Duodenal mucosa (tissue), 2 donors: ENCODE measurements at regions not wholly inside any gene's neighbourhood (a gene's known extent, or its start where the extent isn't known, plus 50 kb on each side); places are given as distances from the start of the nearest gene placed in this dataset.

Experiments used
- H3K27ac ChIP-seq: one replicate; pipeline ENCODE4 v1.7.0; 2013; ENCODE audit warnings: low read depth, low read length
- H3K27me3 ChIP-seq, 2 donors: one replicate each; pipeline ENCODE4 v1.7.0; 2013; ENCODE audit warnings: low read length in 2 of 2, control low read depth in 1 of 2; ENCODE audit not compliant: insufficient read depth in 2 of 2, control insufficient read depth in 1 of 2
- H3K36me3 ChIP-seq, 2 donors: one replicate each; pipeline ENCODE4 v1.7.0; 2013; ENCODE audit warnings: low read length in 2 of 2, control low read depth in 1 of 2; ENCODE audit not compliant: insufficient read depth in 2 of 2, control insufficient read depth in 1 of 2
- H3K4me1 ChIP-seq, 2 donors: one replicate each; pipeline ENCODE4 v1.7.0; 2013; ENCODE audit warnings: low read length in 2 of 2, control low read depth in 1 of 2; ENCODE audit not compliant: insufficient read depth in 2 of 2, control insufficient read depth in 1 of 2
- H3K4me3 ChIP-seq, 2 donors: one replicate each; pipeline ENCODE4 v1.7.0; 2013; ENCODE audit warnings: low read length in 2 of 2, low read depth in 1 of 2
- H3K9ac ChIP-seq, 2 donors: one replicate each; pipeline ENCODE4 v1.7.0; 2013; ENCODE audit warnings: low read length in 2 of 2, low read depth in 1 of 2
- H3K9me3 ChIP-seq, 2 donors: one replicate each; pipeline ENCODE4 v1.7.0; 2013; ENCODE audit warnings: low read length in 2 of 2, control low read depth in 1 of 2; ENCODE audit not compliant: control insufficient read depth in 1 of 2

GRCh38 chr2:129375632-129376425 lies 603.6 kb upstream of the RAB6C start:
- Histone ChIP-seq H3K27me3 (no peaks in the 10 kb centered on the region), H3K4me3 (no peak overlapping the region), H3K9me3 (no peaks in the 10 kb centered on the region), H3K36me3 (no peaks in the 10 kb centered on the region), H3K4me1 (no peaks in the 10 kb centered on the region), H3K9ac (no peak overlapping the region), H3K27ac (no peak overlapping the region)

- Histone ChIP-seq H3K27me3 (no peaks in the 10 kb centered on the region), H3K36me3 (no peaks in the 10 kb centered on the region)
These were observed 602.9 kb upstream of the RAB6C start for GRCh38 chr2:129376426-129377077.

GRCh38 chr2:129377078-129377469 lies 602.4 kb upstream of the RAB6C start:
- Histone ChIP-seq H3K9me3 (no peaks in the 10 kb centered on the region), H3K27ac (no peak overlapping the region), H3K27me3 (no peaks in the 10 kb centered on the region), H3K9ac (no peak overlapping the region), H3K36me3 (no peaks in the 10 kb centered on the region), H3K4me3 (no peak overlapping the region), H3K4me1 (no peaks in the 10 kb centered on the region)

More at GRCh38 chr2:129376426-129377077, 602.9 kb upstream of the RAB6C start:
- Histone ChIP-seq H3K9me3 (no peaks in the 10 kb centered on the region), H3K9ac (no peak overlapping the region), H3K4me1 (no peaks in the 10 kb centered on the region), H3K4me3 (no peak overlapping the region), H3K27ac (no peak overlapping the region)

GRCh38 chr2:129378186-129378585 lies 601.3 kb upstream of the RAB6C start:
- H3K9ac ChIP-seq, result no peak overlapping the region
- H3K4me3 ChIP-seq, result no peak overlapping the region
- H3K4me1 ChIP-seq, result no peaks in the 10 kb centered on the region
- H3K27me3 ChIP-seq, result no peaks in the 10 kb centered on the region
- no peak overlapping the region for H3K27ac ChIP-seq
- H3K9me3 ChIP-seq, result no peaks in the 10 kb centered on the region
- no peaks in the 10 kb centered on the region for H3K36me3 ChIP-seq

GRCh38 chr2:129379411-129379810 lies 600.1 kb upstream of the RAB6C start:
- Histone ChIP-seq H3K27me3 (no peaks in the 10 kb centered on the region), H3K4me3 (no peak overlapping the region), H3K4me1 (no peaks in the 10 kb centered on the region), H3K9me3 (no peaks in the 10 kb centered on the region), H3K27ac (no peak overlapping the region), H3K36me3 (no peaks in the 10 kb centered on the region), H3K9ac (no peak overlapping the region)

GRCh38 chr2:129381789-129382188 lies 597.7 kb upstream of the RAB6C start:
- H3K27ac ChIP-seq, result no peak overlapping the region
- no peaks in the 10 kb centered on the region for H3K27me3 ChIP-seq
- no peaks in the 10 kb centered on the region for H3K9me3 ChIP-seq
- H3K4me3 ChIP-seq, result no peak overlapping the region
- H3K9ac ChIP-seq, result no peak overlapping the region
- H3K4me1 ChIP-seq, result no peaks in the 10 kb centered on the region
- no peaks in the 10 kb centered on the region for H3K36me3 ChIP-seq

GRCh38 chr2:129388870-129389269 lies 590.6 kb upstream of the RAB6C start:
- H3K36me3 ChIP-seq, result no peaks in the 10 kb centered on the region
- no peaks in the 10 kb centered on the region for H3K27me3 ChIP-seq
- H3K4me3 ChIP-seq, result no peak overlapping the region
- no peak overlapping the region for H3K9ac ChIP-seq
- no peak overlapping the region for H3K27ac ChIP-seq
- H3K4me1 ChIP-seq, result no peaks in the 10 kb centered on the region
- H3K9me3 ChIP-seq, result no peaks in the 10 kb centered on the region

GRCh38 chr2:129393816-129394215 lies 585.6 kb upstream of the RAB6C start:
- no peak overlapping the region for H3K27ac ChIP-seq
- no peaks in the 10 kb centered on the region for H3K4me1 ChIP-seq
- H3K27me3 ChIP-seq, result no peaks in the 10 kb centered on the region
- no peaks in the 10 kb centered on the region for H3K9me3 ChIP-seq
- no peak overlapping the region for H3K4me3 ChIP-seq
- no peaks in the 10 kb centered on the region for H3K36me3 ChIP-seq
- no peak overlapping the region for H3K9ac ChIP-seq

GRCh38 chr2:129396980-129397599 lies 582.4 kb upstream of the RAB6C start:
- Histone ChIP-seq H3K36me3 (no peaks in the 10 kb centered on the region), H3K27me3 (no peaks in the 10 kb centered on the region), H3K4me3 (no peak overlapping the region), H3K4me1 (no peaks in the 10 kb centered on the region), H3K9me3 (no peaks in the 10 kb centered on the region), H3K27ac (no peak overlapping the region), H3K9ac (no peak overlapping the region)

- Histone ChIP-seq H3K4me1 (no peaks in the 10 kb centered on the region), H3K9ac (no peak overlapping the region), H3K4me3 (no peak overlapping the region), H3K27me3 (no peaks in the 10 kb centered on the region), H3K9me3 (no peaks in the 10 kb centered on the region), H3K36me3 (no peaks in the 10 kb centered on the region), H3K27ac (no peak overlapping the region)
These were observed 578.6 kb upstream of the RAB6C start for GRCh38 chr2:129400826-129401225.
